Tibial artery (tissue), 4 donors: ENCODE measurements at regions not wholly inside any gene's neighbourhood (a gene's known extent, or its start where the extent isn't known, plus 50 kb on each side); places are given as distances from the start of the nearest gene placed in this dataset.

ENCODE experiments used
- DNase-seq, 2 donors: peaks; one replicate each; pipeline ENCODE4 v3.0.0-alpha.2; 2019
- H3K27ac ChIP-seq, 2 donors: fragments of 200-600 bp; sonication (generic) in 1 of 2; 1 replicate in 1 of 2; 2 replicates in 1 of 2; pipeline ENCODE4 v1.5.1; 2018 to 2019; ENCODE audit warnings: mild to moderate bottlenecking in 1 of 2
- H3K27me3 ChIP-seq, 2 donors: fragments of 200-600 bp; sonication (generic) in 1 of 2; one replicate each; pipeline versions ENCODE4 v1.5.1 to v1.6.0; 2016 to 2019
- H3K36me3 ChIP-seq, 3 donors: fragments of 200-600 bp; sonication (generic) in 2 of 3; one replicate each; pipeline ENCODE4 v1.5.1; 2016 to 2019; ENCODE audit warnings: mild to moderate bottlenecking in 2 of 3
- H3K4me1 ChIP-seq, 4 donors: fragments of 200-600 bp; sonication (generic) in 2 of 4; 1 replicate in 3 of 4; 2 replicates in 1 of 4; pipeline ENCODE4 v1.5.1; 2016 to 2019
- H3K4me3 ChIP-seq, 2 donors: fragments of 200-600 bp; sonication (generic) in 1 of 2; 1 replicate in 1 of 2; 2 replicates in 1 of 2; pipeline ENCODE4 v1.5.1; 2018 to 2019; ENCODE audit warnings: mild to moderate bottlenecking in 2 of 2
- H3K9me3 ChIP-seq, 3 donors: fragments of 200-600 bp; sonication (generic) in 1 of 3; one replicate each; pipeline ENCODE4 v1.5.1; 2016 to 2019
- CTCF ChIP-seq, 2 experiments: fragments of 200-600 bp in 1 of 2; fragments of 450-650 bp in 1 of 2; IDR thresholded peaks; one replicate each; pipeline ENCODE4 v1.5.1; 2017 to 2019; ENCODE audit warnings: antibody characterized with exemption in 2 of 2, mild to moderate bottlenecking in 1 of 2, moderate library complexity in 1 of 2
- intact Hi-C: fragments of 100-400 bp; cut with DNase I; formaldehyde crosslinking; loops from one replicate; pipeline ENCODE4 v1.15.0; 2023; ENCODE audit warnings: low total_unique reads

- Histone ChIP-seq H3K4me3 (no peak overlapping the region), H3K36me3 (no peaks in the 10 kb centered on the region), H3K4me1 (no peaks in the 10 kb centered on the region), H3K27ac (no peak overlapping the region), H3K27me3 (no peaks in the 10 kb centered on the region), H3K9me3 (no peaks in the 10 kb centered on the region)
- intact Hi-C loops: no loop called here
- DNase-seq: no peak
- peak; percentile 11 to 21 for TF ChIP-seq CTCF (IDR thresholded peaks at IDR 0.05)
These were observed 585.5 kb downstream of the TLE1 start for GRCh38 chr9:81103597-81104471.

- no peak overlapping the region for H3K4me3 ChIP-seq
- no peak overlapping the region for H3K27ac ChIP-seq
- TF ChIP-seq CTCF (IDR thresholded peaks at IDR 0.05): no peak
- no peaks in the 10 kb centered on the region for H3K27me3 ChIP-seq
- intact Hi-C loops: no loop called here
- H3K36me3 ChIP-seq: no peaks in the 10 kb centered on the region
- peaks cover 0 to 6% (median 0%) of the 10 kb centered on the region in 3 donors for H3K9me3 ChIP-seq
- H3K4me1 ChIP-seq: no peaks in the 10 kb centered on the region
- DNase-seq: no peak
These were observed 592.1 kb downstream of the TLE1 start for GRCh38 chr9:81097131-81097847.

- Histone ChIP-seq H3K4me3 (no peak overlapping the region), H3K27me3 (no peaks in the 10 kb centered on the region), H3K27ac (no peak overlapping the region), H3K36me3 (no peaks in the 10 kb centered on the region), H3K4me1 (no peaks in the 10 kb centered on the region), H3K9me3 (peaks cover 0 to 6% (median 0%) of the 10 kb centered on the region in 3 donors)
- intact Hi-C loops: no loop called here
- no peak for TF ChIP-seq CTCF (IDR thresholded peaks at IDR 0.05)
- no peak for DNase-seq
These were observed 592.7 kb downstream of the TLE1 start for GRCh38 chr9:81096625-81097024.

- intact Hi-C loops: no loop called here
- TF ChIP-seq CTCF (IDR thresholded peaks at IDR 0.05): no peak
- Histone ChIP-seq H3K4me3 (no peak overlapping the region), H3K36me3 (no peaks in the 10 kb centered on the region), H3K27ac (no peak overlapping the region), H3K4me1 (no peaks in the 10 kb centered on the region), H3K27me3 (no peaks in the 10 kb centered on the region), H3K9me3 (peaks cover 0 to 6% (median 0%) of the 10 kb centered on the region in 3 donors)
- no peak for DNase-seq
These were observed 597.3 kb downstream of the TLE1 start for GRCh38 chr9:81092057-81092456.

GRCh38 chr9:81088341-81088740 is 601.0 kb downstream of the TLE1 start:
- Histone ChIP-seq H3K27ac (no peak overlapping the region), H3K27me3 (no peaks in the 10 kb centered on the region), H3K36me3 (no peaks in the 10 kb centered on the region), H3K9me3 (peaks cover 0 to 6% (median 0%) of the 10 kb centered on the region in 3 donors), H3K4me3 (no peak overlapping the region), H3K4me1 (peaks cover 0 to 15% (median 5%) of the 10 kb centered on the region in 4 donors)
- no peak for TF ChIP-seq CTCF (IDR thresholded peaks at IDR 0.05)
- no peak for DNase-seq
- intact Hi-C loops: no loop called here
